ENCODE measurements at regions not wholly inside any gene's neighbourhood (a gene's known extent, or its start where the extent isn't known, plus 50 kb on each side); places are given as distances from the start of the nearest gene placed in this dataset.
"Not testable (repeated sequence)": the region's sequence is repeated elsewhere in the genome, so short reads cannot be mapped to it uniquely, and the experiment has no call there.

DNA sequence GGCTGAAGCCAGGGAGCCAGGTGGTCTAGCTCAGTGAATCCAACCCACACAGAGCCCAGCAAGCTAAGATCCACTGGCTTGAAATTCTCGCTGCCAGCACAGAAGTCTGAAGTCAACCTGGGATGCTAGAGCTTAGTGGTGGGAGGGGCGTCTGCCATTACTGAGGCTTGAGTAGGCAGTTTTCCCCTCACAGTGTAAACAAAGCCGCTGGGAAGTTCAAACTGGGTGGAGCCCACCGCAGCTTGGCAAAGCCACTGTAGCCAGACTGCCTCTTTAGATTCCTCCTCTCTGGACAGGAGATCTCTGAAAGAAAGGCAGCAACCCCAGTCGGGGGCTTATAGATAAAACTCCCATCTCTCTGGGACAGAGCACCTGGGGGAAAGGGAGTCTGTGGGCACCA is 452.1 kb downstream of the NR4A2 start:
- not testable (repeated sequence) for TF ChIP-seq CTCF (IDR thresholded peaks at IDR 0.05; ENCODE audit: insufficient read depth, low read depth, low read length); EZH2 (IDR thresholded peaks at IDR 0.05; ENCODE audit: insufficient read depth, low read length)

Measured in astrocyte (in vitro differentiated cells and primary cell).